K562 (cell line): ENCODE measurements at regions not wholly inside any gene's neighbourhood (a gene's known extent, or its start where the extent isn't known, plus 50 kb on each side); places are given as distances from the start of the nearest gene placed in this dataset.

Experiments
- ATAC-seq: fragments of 200-7000 bp; cut with Tn5 transposase; 3 replicates; pipeline ENCODE4 v1.9.1; 2020; ENCODE audit warnings: moderate library complexity
- BruUV-seq: library from RNA; stranded (reverse); fragments of 400-500 nt; replicated peaks from 2 replicates; lab custom pipeline; 2021; lab: Mats Ljungman, UMichigan
- CTCF ChIA-PET: fragments of 300-600 bp; formaldehyde crosslinking; extraction: SDS; loops from one replicate; lab custom pipeline; 2021; ENCODE audit warnings: low intra/inter-chr PET ratio; lab: Yijun Ruan, JAX
- POLR2A ChIA-PET: fragments of 300-600, 350-650 bp; sonication (Branson Sonifier 250); formaldehyde crosslinking; extraction: SDS; loops from one replicate; lab custom pipeline; 2021; ENCODE audit warnings: antibody characterized with exemption, inconsistent platforms; lab: Yijun Ruan, JAX
- DNase-seq, 4 experiments: peaks; one replicate each; pipeline versions ENCODE4 v3.0.0 to v3.0.0-alpha.2; 2011 to 2018; ENCODE audit warnings: low spot score in 3 of 4, mixed read lengths in 3 of 4; ENCODE audit errors: extremely low read depth in 1 of 4
- FAIRE-seq: peaks from 2 replicates; lab custom pipeline; 2011; peaks lifted over from hg19 to GRCh38; lab: Jason Lieb, UNC
- H2AFZ ChIP-seq: 2 replicates; pipeline ENCODE4 v1.6.0; 2011; ENCODE audit warnings: low read depth, low read length, control low read depth, inconsistent platforms
- H3K27ac ChIP-seq: fragments of 200-600 bp; 3 replicates; pipeline ENCODE4 v1.8.0; 2011; ENCODE audit warnings: low read depth, mild to moderate bottlenecking, control low read depth, inconsistent platforms, low read length, moderate library complexity, mixed read lengths; ENCODE audit errors: extremely low read depth
- H3K27me3 ChIP-seq, 2 experiments: fragments of 300-600 bp in 1 of 2; 2 replicates in 1 of 2; 3 replicates in 1 of 2; pipeline versions ENCODE4 v1.6.0 to v1.8.0; 2011; ENCODE audit warnings: inconsistent platforms in 2 of 2, low read length in 2 of 2, mild to moderate bottlenecking in 1 of 2, mixed read lengths in 1 of 2, moderate library complexity in 1 of 2; ENCODE audit not compliant: control insufficient read depth in 2 of 2, insufficient read depth in 2 of 2
- H3K36me3 ChIP-seq: fragments of 300-600 bp; 3 replicates; pipeline ENCODE4 v1.8.0; 2011; ENCODE audit warnings: mild to moderate bottlenecking, low read length, inconsistent platforms; ENCODE audit not compliant: control insufficient read depth, insufficient read depth
- H3K4me1 ChIP-seq, 2 experiments: fragments of 200-600 bp in 1 of 2; replicated peaks in 1 of 2; 2 replicates in 1 of 2; 3 replicates in 1 of 2; pipeline versions ENCODE4 v1.5.1 to v1.8.0; 2011; ENCODE audit warnings: inconsistent platforms in 2 of 2, low read length in 2 of 2, mild to moderate bottlenecking in 1 of 2, mixed read lengths in 1 of 2, moderate library complexity in 1 of 2; ENCODE audit not compliant: control insufficient read depth in 2 of 2, insufficient read depth in 2 of 2
- H3K4me2 ChIP-seq: 2 replicates; pipeline ENCODE4 v1.6.1; 2011; ENCODE audit warnings: low read length, control low read depth, inconsistent platforms, mixed read lengths; ENCODE audit not compliant: insufficient read depth
- H3K4me3 ChIP-seq: fragments of 200-600 bp; sonication (generic), shearing (Covaris generic); 2 replicates; pipeline ENCODE4 v1.5.1; 2016; ENCODE audit warnings: control low read depth, inconsistent platforms
- H3K79me2 ChIP-seq: fragments of 200-600 bp; 3 replicates; pipeline ENCODE4 v1.8.0; 2011; ENCODE audit warnings: low read length, inconsistent platforms; ENCODE audit not compliant: control insufficient read depth, insufficient read depth
- H3K9ac ChIP-seq, 2 experiments: 2 replicates each; pipeline versions ENCODE4 v1.6.0 to v1.6.1; 2011; ENCODE audit warnings: low read depth in 2 of 2, low read length in 2 of 2, control low read depth in 1 of 2, inconsistent platforms in 1 of 2, mild to moderate bottlenecking in 1 of 2, mixed read lengths in 1 of 2; ENCODE audit not compliant: insufficient read depth in 1 of 2
- H3K9me1 ChIP-seq: one replicate; pipeline ENCODE4 v1.6.0; 2011; ENCODE audit warnings: inconsistent platforms, mild to moderate bottlenecking, low read length, moderate library complexity; ENCODE audit not compliant: control insufficient read depth, insufficient read depth
- H3K9me3 ChIP-seq: replicated peaks from 2 replicates; pipeline ENCODE4 v1.5.1; 2011; ENCODE audit warnings: low read depth, low read length, inconsistent platforms; ENCODE audit not compliant: control insufficient read depth, insufficient read depth
- H4K20me1 ChIP-seq: replicated peaks from 2 replicates; pipeline ENCODE4 v1.6.1; 2011; ENCODE audit warnings: low read length, inconsistent platforms, mixed read lengths; ENCODE audit not compliant: control insufficient read depth, insufficient read depth
- CBX8 ChIP-seq: fragments of 200-600 bp; sonication (generic); IDR thresholded peaks from 2 replicates; pipeline ENCODE4 v1.6.1; 2012; ENCODE audit warnings: borderline replicate concordance, mixed run types, low read depth, mild to moderate bottlenecking, moderate library complexity, mixed read lengths, low read length, control low read depth, inconsistent platforms; ENCODE audit not compliant: poor library complexity, severe bottlenecking; ENCODE audit errors: extremely low read depth
- CC2D1A ChIP-seq: fragments of 450-650 bp; IDR thresholded peaks from 2 replicates; pipeline ENCODE4 v1.6.1; 2017; ENCODE audit warnings: mild to moderate bottlenecking
- ETV6 ChIP-seq, 3 experiments: fragments of 150-350 bp in 1 of 3; sonication (generic) in 1 of 3; formaldehyde crosslinking in 1 of 3; IDR thresholded peaks; 2 replicates each; pipeline versions ENCODE4 v1.6.1 to v1.8.0; 2014 to 2022; ENCODE audit warnings: borderline replicate concordance in 2 of 3, low read depth in 2 of 3, antibody characterized with exemption in 1 of 3, low read length in 1 of 3, mild to moderate bottlenecking in 1 of 3, missing genetic modification reagents in 1 of 3
- GABPA ChIP-seq: fragments of 200-800 bp; sonication (Bioruptor generic); conservative IDR thresholded peaks from 2 replicates; pipeline ENCODE4 v1.6.1; 2016; ENCODE audit warnings: low read depth, missing genetic modification characterization, missing compliant biosample characterization
- RBM34 ChIP-seq: fragments of 200-400 bp; formaldehyde crosslinking; IDR thresholded peaks from 2 replicates; pipeline ENCODE4 v1.6.1; 2018; ENCODE audit warnings: low read length, borderline replicate concordance; ENCODE audit not compliant: insufficient read depth
- SUPT5H ChIP-seq: fragments of 450-650 bp; IDR thresholded peaks from 2 replicates; pipeline ENCODE4 v1.6.1; 2016
- TAF7 ChIP-seq: fragments of 450-650 bp; IDR thresholded peaks from 2 replicates; pipeline ENCODE4 v1.6.1; 2016; ENCODE audit warnings: missing genetic modification characterization, missing compliant biosample characterization
- ZFP30 ChIP-seq: fragments of 250-450 bp; sonication (Bioruptor Pico); IDR thresholded peaks from 2 replicates; pipeline ENCODE4 v1.8.0; 2022; ENCODE audit warnings: moderate library complexity, mild to moderate bottlenecking, inconsistent platforms, borderline replicate concordance
- ZNF224 ChIP-seq: sonication (generic); formaldehyde crosslinking; IDR thresholded peaks from 2 replicates; pipeline ENCODE4 v1.8.0; 2022; ENCODE audit warnings: mild to moderate bottlenecking, missing genetic modification reagents
- ZNF232 ChIP-seq: sonication (generic); formaldehyde crosslinking; IDR thresholded peaks from 2 replicates; pipeline ENCODE4 v1.8.0; 2022; ENCODE audit warnings: mild to moderate bottlenecking, missing genetic modification reagents
- ZNF318 ChIP-seq, 2 experiments: fragments of 450-650 bp; IDR thresholded peaks; 2 replicates each; pipeline ENCODE4 v1.6.1; 2016; ENCODE audit warnings: mild to moderate bottlenecking in 2 of 2, borderline replicate concordance in 1 of 2, low read depth in 1 of 2, moderate library complexity in 1 of 2
- WGBS: fragments of 100-300 bp; shearing (Covaris generic); methylation state at CpG from one replicate; pipeline ENCODE4 v1.1.6; 2016; ENCODE audit warnings: low coverage, mixed read lengths; ENCODE audit not compliant: insufficient coverage; ENCODE audit errors: missing lambda C conversion rate; 5-methylcytosine and 5-hydroxymethylcytosine counted together
- in situ Hi-C: fragments of 300-500 bp; cut with MboI; formaldehyde crosslinking; loops from 4 replicates; pipeline ENCODE4 v1.15.0; 2018; ENCODE audit warnings: inconsistent platforms, mixed read lengths
- intact Hi-C: fragments of 100-400 bp; cut with micrococcal nuclease; formaldehyde crosslinking; loops from 2 replicates; pipeline ENCODE4 v1.14.2; 2022

GRCh38 chr14:22391908-22392565 is 197.0 kb downstream of the DAD1 start:
- intact Hi-C loops = loop anchor here (1.0 to 10.0 kb wide), 2 partner anchors 79 to 163 kb away; no protein-coding TSS in a partner anchor
- DNase-seq (peak; percentile 19 to 62 (median 30)), FAIRE-seq (peak; percentile 42)
- TF ChIP-seq ZFP30 (CRISPR knock-in tag) = no peak
- no peak for TF ChIP-seq ZNF224
- no peak for TF ChIP-seq GABPA (tag)
- no peak for TF ChIP-seq ZNF318 (IDR thresholded peaks at IDR 0.05; ENCODE audit: borderline replicate concordance in 1 of 2, low read depth in 1 of 2)
- TF ChIP-seq CBX8 = no peak
- TF ChIP-seq ZNF232 (CRISPR knock-in tag) = no peak
- TF ChIP-seq SUPT5H = no peak
- TF ChIP-seq CC2D1A = 0 out of 2 replicates have a peak, but pooled peaks have one; percentile 25
- no peak for TF ChIP-seq ETV6 (IDR thresholded peaks at IDR 0.05; ENCODE audit: borderline replicate concordance in 1 of 2, low read depth in 2 of 2, low read length in 1 of 2)
- no peak for TF ChIP-seq ETV6 (CRISPR knock-in tag; IDR thresholded peaks at IDR 0.05; ENCODE audit: borderline replicate concordance)
- TF ChIP-seq RBM34 = no peak
- no peak for TF ChIP-seq TAF7 (tag)

More at GRCh38 chr14:22391908-22392565, 197.0 kb downstream of the DAD1 start:
- H3K36me3 ChIP-seq = no peaks in the 10 kb centered on the region
- BruUV-seq = no TSS peak
- no peaks in the 10 kb centered on the region for H3K79me2 ChIP-seq
- no peaks in the 10 kb centered on the region for H3K4me1 ChIP-seq
- H3K9me3 ChIP-seq = no peaks in the 10 kb centered on the region
- no peak overlapping the region for H3K4me2 ChIP-seq
- H3K9me1 ChIP-seq = no peaks in the 10 kb centered on the region
- in situ Hi-C loops = loop anchor here (5.0 to 10.0 kb wide), 2 partner anchors 80 to 263 kb away; no protein-coding TSS in a partner anchor
- H2AFZ ChIP-seq = no peak overlapping the region
- ChIA-PET CTCF (interaction anchor here (0.7 to 2.3 kb wide), 5 partner anchors 47 to 261 kb away, joined by 3 to 33 read pairs (median 4); no protein-coding TSS in a partner anchor), POLR2A (interaction anchor here (0.6 kb wide), 1 partner anchor 79 kb away, joined by 3 read pairs; no protein-coding TSS in a partner anchor)
- no peak overlapping the region for H3K27ac ChIP-seq
- no peak overlapping the region for H3K4me3 ChIP-seq
- peaks cover under 1 to 3% of the 10 kb centered on the region in 2 experiments; a peak in 3 of 5 replicates for H3K27me3 ChIP-seq
- H3K9ac ChIP-seq = no peak overlapping the region
- WGBS = 3% methylated on average over 7 of the region's 7 CpGs
- peak; percentile 71 for ATAC-seq
- H4K20me1 ChIP-seq = no peaks in the 10 kb centered on the region
